ENCODE measurements at regions not wholly inside any gene's neighbourhood (a gene's known extent, or its start where the extent isn't known, plus 50 kb on each side); places are given as distances from the start of the nearest gene placed in this dataset.

GRCh38 chr5:54639621-54640020 lies 122.1 kb downstream of the SNX18 start:
- TF ChIP-seq CTCF (IDR thresholded peaks at IDR 0.05) (no peak), POLR2A (IDR thresholded peaks at IDR 0.05) (no peak)
